ENCODE measurements at regions not wholly inside any gene's neighbourhood (a gene's known extent, or its start where the extent isn't known, plus 50 kb on each side); places are given as distances from the start of the nearest gene placed in this dataset.

GRCh38 chr3:174417573-174417972, 441.6 kb upstream of the NAALADL2 start:
- ChIA-PET POLR2A (no interaction called here), CTCF (interaction anchor here (1.1 to 1.2 kb wide), 2 partner anchors 9 to 12 kb away, joined by 3 read pairs; no protein-coding TSS in a partner anchor)
- no TSS peak for BruUV-seq (replicated peaks)
- Histone ChIP-seq H3K79me2 (ENCODE audit: control insufficient read depth, insufficient read depth, low read length) (no peaks in the 10 kb centered on the region), H4K20me1 (replicated peaks; ENCODE audit: control insufficient read depth, extremely low read depth, insufficient read depth, low read length) (no peaks in the 10 kb centered on the region), H3K27ac (ENCODE audit: insufficient read depth, low read depth, low read length) (no peak overlapping the region), H3K4me3 (replicated peaks in 1 of 3; ENCODE audit: insufficient read depth in 1 of 3, low read depth in 1 of 3, low read length in 3 of 3) (no peak overlapping the region), H3K9me1 (replicated peaks; ENCODE audit: control insufficient read depth, extremely low read depth, insufficient read depth, low read length) (no peaks in the 10 kb centered on the region), H3K27me3 (ENCODE audit: control insufficient read depth in 2 of 2, insufficient read depth in 2 of 2, low read length in 2 of 2) (no peaks in the 10 kb centered on the region), H3K9ac (replicated peaks; ENCODE audit: extremely low read depth, insufficient read depth, low read length) (no peak overlapping the region), H3K36me3 (ENCODE audit: control insufficient read depth in 2 of 2, extremely low read depth in 1 of 2, insufficient read depth in 2 of 2, low read length in 2 of 2) (no peaks in the 10 kb centered on the region), H2AFZ (ENCODE audit: low read depth, low read length) (no peak overlapping the region), H3K4me2 (ENCODE audit: insufficient read depth, low read length) (no peak overlapping the region), H3K4me1 (ENCODE audit: control insufficient read depth, extremely low read depth, insufficient read depth, low read length) (no peaks in the 10 kb centered on the region), H3K9me3 (replicated peaks; ENCODE audit: control insufficient read depth, insufficient read depth, low read length) (no peaks in the 10 kb centered on the region)
- no peak for FAIRE-seq
- DNase-seq (ENCODE audit: low read depth, low spot score) = no peak
- dilution Hi-C loops (cut with MboI; ENCODE audit: extremely low pct_ligation_motif_present, low sequenced_read_pairs) (no loop called here), intact Hi-C loops (cut with micrococcal nuclease) (no loop called here)
- no peak for TF ChIP-seq POLR2AphosphoS5 (IDR thresholded peaks at IDR 0.05; ENCODE audit: insufficient read depth, low read depth, low read length)
- no peak for TF ChIP-seq POLR2A (IDR thresholded peaks at IDR 0.05; ENCODE audit: low read depth, low read length)
- TF ChIP-seq FOS (IDR thresholded peaks at IDR 0.05; ENCODE audit: borderline replicate concordance, insufficient read depth, low read length) = no peak
- no peak for TF ChIP-seq GATA2 (IDR thresholded peaks at IDR 0.05; ENCODE audit: insufficient read depth, insufficient read length, low read depth, low read length)
- TF ChIP-seq CTCF (IDR thresholded peaks at IDR 0.05; ENCODE audit: extremely low read depth in 1 of 2, insufficient read depth in 1 of 2, low read depth in 1 of 2, low read length in 2 of 2) = no peak
- no peak for TF ChIP-seq JUN (IDR thresholded peaks at IDR 0.05; ENCODE audit: borderline replicate concordance, insufficient read depth, insufficient read length, low read depth)
- no peak for TF ChIP-seq MAX (IDR thresholded peaks at IDR 0.05; ENCODE audit: insufficient read depth, insufficient read length)
- TF ChIP-seq EZH2 (IDR thresholded peaks at IDR 0.05; ENCODE audit: borderline replicate concordance, low read depth, low read length, severe bottlenecking) = no peak
- TF ChIP-seq MYC (IDR thresholded peaks at IDR 0.05; ENCODE audit: low read depth, low read length) = no peak

All from endothelial cell of umbilical vein (primary cell).